Fibroblast of pulmonary artery (primary cell): ENCODE measurements at regions not wholly inside any gene's neighbourhood (a gene's known extent, or its start where the extent isn't known, plus 50 kb on each side); places are given as distances from the start of the nearest gene placed in this dataset.

Experiments
- DNase-seq: peaks from one replicate; pipeline ENCODE4 v3.0.0-alpha.2; 2010; ENCODE audit warnings: low read depth
- H3K4me3 ChIP-seq: replicated peaks from 2 replicates; pipeline ENCODE4 v1.5.1; 2011; ENCODE audit warnings: low read depth, mild to moderate bottlenecking, control low read depth, low read length, moderate library complexity
- TF ChIP-seq, protein P1 (sequence below): IDR thresholded peaks from 2 replicates; pipeline ENCODE4 v1.5.1; 2011; ENCODE audit warnings: mild to moderate bottlenecking, control low read depth, low read length, inconsistent platforms; ENCODE audit errors: missing control alignments

DNA sequence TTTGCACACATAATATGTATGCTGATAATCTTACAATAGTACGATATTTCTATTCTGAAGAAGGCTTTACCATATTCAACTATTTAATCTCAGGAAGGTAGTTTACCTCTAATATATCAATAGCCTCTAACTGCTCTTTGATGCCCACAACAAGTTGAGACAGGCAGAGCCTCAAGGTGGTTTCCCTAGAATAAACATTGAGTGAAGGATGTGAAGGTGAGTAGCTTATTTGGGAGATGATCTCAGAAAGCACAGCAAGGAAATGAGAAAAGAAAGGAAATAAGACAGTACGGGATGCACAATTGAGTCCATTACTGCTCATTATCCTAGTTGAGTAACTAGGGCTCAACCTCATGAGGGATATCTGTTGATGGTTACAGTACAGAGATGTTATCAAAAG is 638.4 kb downstream of the MAFB start:
- no peak for DNase-seq
- TF ChIP-seq, protein P1, sequence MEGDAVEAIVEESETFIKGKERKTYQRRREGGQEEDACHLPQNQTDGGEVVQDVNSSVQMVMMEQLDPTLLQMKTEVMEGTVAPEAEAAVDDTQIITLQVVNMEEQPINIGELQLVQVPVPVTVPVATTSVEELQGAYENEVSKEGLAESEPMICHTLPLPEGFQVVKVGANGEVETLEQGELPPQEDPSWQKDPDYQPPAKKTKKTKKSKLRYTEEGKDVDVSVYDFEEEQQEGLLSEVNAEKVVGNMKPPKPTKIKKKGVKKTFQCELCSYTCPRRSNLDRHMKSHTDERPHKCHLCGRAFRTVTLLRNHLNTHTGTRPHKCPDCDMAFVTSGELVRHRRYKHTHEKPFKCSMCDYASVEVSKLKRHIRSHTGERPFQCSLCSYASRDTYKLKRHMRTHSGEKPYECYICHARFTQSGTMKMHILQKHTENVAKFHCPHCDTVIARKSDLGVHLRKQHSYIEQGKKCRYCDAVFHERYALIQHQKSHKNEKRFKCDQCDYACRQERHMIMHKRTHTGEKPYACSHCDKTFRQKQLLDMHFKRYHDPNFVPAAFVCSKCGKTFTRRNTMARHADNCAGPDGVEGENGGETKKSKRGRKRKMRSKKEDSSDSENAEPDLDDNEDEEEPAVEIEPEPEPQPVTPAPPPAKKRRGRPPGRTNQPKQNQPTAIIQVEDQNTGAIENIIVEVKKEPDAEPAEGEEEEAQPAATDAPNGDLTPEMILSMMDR = no peak
- no peak overlapping the region for H3K4me3 ChIP-seq

- TF ChIP-seq, protein P1 = no peak
- no peak overlapping the region for H3K4me3 ChIP-seq
- no peak for DNase-seq
These were observed 639.2 kb downstream of the MAFB start for GRCh38 chr20:40049854-40050253.

DNA sequence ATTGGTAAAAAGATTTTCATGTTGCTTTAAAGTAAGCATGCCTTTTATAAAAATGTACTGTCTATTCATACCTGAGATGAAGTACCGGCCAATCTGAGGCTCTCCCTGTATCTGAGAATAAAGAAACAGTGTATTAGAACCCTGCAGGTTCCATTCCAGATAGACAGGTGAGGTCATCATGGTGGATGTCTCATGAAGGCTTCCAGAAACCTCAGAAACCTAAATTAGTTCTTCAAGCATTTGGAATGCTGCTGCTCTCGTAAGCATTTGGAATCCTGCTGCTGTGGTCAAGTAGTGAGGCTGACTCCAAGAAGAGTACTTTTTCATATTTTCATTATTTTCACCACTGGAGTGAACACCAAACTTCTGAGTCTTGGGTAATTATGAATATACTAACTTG is 642.3 kb downstream of the MAFB start:
- no peak overlapping the region for H3K4me3 ChIP-seq
- DNase-seq = no peak
- TF ChIP-seq, protein P1 = no peak

GRCh38 chr20:40037511-40037910 is 651.5 kb downstream of the MAFB start:
- TF ChIP-seq, protein P1 = no peak
- DNase-seq = no peak

GRCh38 chr20:40029589-40029988 is 659.4 kb downstream of the MAFB start:
- no peak for DNase-seq
- H3K4me3 ChIP-seq = no peak overlapping the region
- TF ChIP-seq, protein P1 = no peak

More at GRCh38 chr20:40037511-40037910, 651.5 kb downstream of the MAFB start:
- H3K4me3 ChIP-seq = no peak overlapping the region

- TF ChIP-seq, protein P1 = no peak
These were observed 669.5 kb downstream of the MAFB start for GRCh38 chr20:40019510-40019909.

GRCh38 chr20:40017765-40018164 is 671.3 kb downstream of the MAFB start:
- H3K4me3 ChIP-seq = no peak overlapping the region
- TF ChIP-seq, protein P1 = no peak
- no peak for DNase-seq

More at GRCh38 chr20:40019510-40019909, 669.5 kb downstream of the MAFB start:
- DNase-seq = no peak
- no peak overlapping the region for H3K4me3 ChIP-seq
